Transverse colon (tissue), 4 donors: ENCODE measurements at regions not wholly inside any gene's neighbourhood (a gene's known extent, or its start where the extent isn't known, plus 50 kb on each side); places are given as distances from the start of the nearest gene placed in this dataset.

Experiments
- DNase-seq: peaks from one replicate; pipeline ENCODE4 v3.0.0-alpha.2; 2019
- H3K27ac ChIP-seq, 4 donors: fragments of 200-600 bp; sonication (generic); 2 replicates each; pipeline ENCODE4 v1.5.1; 2016 to 2018; ENCODE audit warnings: inconsistent platforms in 4 of 4
- H3K27me3 ChIP-seq: fragments of 200-600 bp; sonication (generic); 2 replicates; pipeline ENCODE4 v1.5.1; 2017; ENCODE audit warnings: inconsistent platforms
- H3K36me3 ChIP-seq, 4 donors: fragments of 200-600 bp; sonication (generic); 2 replicates each; pipeline ENCODE4 v1.5.1; 2017 to 2019; ENCODE audit warnings: inconsistent platforms in 4 of 4
- H3K4me1 ChIP-seq, 4 donors: fragments of 200-600 bp; sonication (generic); 2 replicates each; pipeline ENCODE4 v1.5.1; 2017 to 2020; ENCODE audit warnings: inconsistent platforms in 4 of 4
- H3K4me3 ChIP-seq, 4 donors: fragments of 200-600 bp; sonication (generic); 1 replicate in 1 of 4; 2 replicates in 3 of 4; pipeline versions ENCODE4 v1.5.1 to v1.6.1; 2017 to 2019; ENCODE audit warnings: inconsistent platforms in 4 of 4
- H3K9me3 ChIP-seq, 2 donors: fragments of 200-600 bp; sonication (generic); 2 replicates each; pipeline ENCODE4 v1.5.1; 2017 to 2019; ENCODE audit warnings: inconsistent platforms in 2 of 2
- CTCF ChIP-seq, 5 experiments: fragments of 200-600 bp in 3 of 5; fragments of 450-650 bp in 2 of 5; sonication (generic) in 3 of 5; IDR thresholded peaks; 1 replicate in 2 of 5; 2 replicates in 3 of 5; pipeline ENCODE4 v1.5.1; 2016 to 2017; ENCODE audit warnings: antibody characterized with exemption in 5 of 5, inconsistent platforms in 3 of 5, mild to moderate bottlenecking in 2 of 5, moderate library complexity in 1 of 5
- EP300 ChIP-seq: sonication (generic); formaldehyde crosslinking; IDR thresholded peaks from one replicate; pipeline ENCODE4 v1.6.1; 2017; ENCODE audit warnings: antibody characterized with exemption, low read depth
- POLR2A ChIP-seq: fragments of 450-650 bp; IDR thresholded peaks from one replicate; pipeline ENCODE4 v1.6.1; 2016; ENCODE audit warnings: antibody characterized with exemption, mild to moderate bottlenecking, moderate library complexity
- POLR2AphosphoS5 ChIP-seq, 3 donors: sonication (generic); formaldehyde crosslinking; IDR thresholded peaks; one replicate each; pipeline ENCODE4 v1.6.1; 2016; ENCODE audit warnings: antibody characterized with exemption in 3 of 3
- WGBS, 2 donors: methylation state at CpG; one replicate each; pipeline ENCODE4 v1.1.5; 2018; ENCODE audit warnings: low coverage in 1 of 2; 5-methylcytosine and 5-hydroxymethylcytosine counted together
- in situ Hi-C, 4 donors: fragments of 200-750 bp; cut with MboI; loops; one replicate each; pipeline versions ENCODE4 v1.15.0 to v1.15.1; 2017; ENCODE audit warnings: low sequenced_read_pairs in 3 of 4, low pct_ligation_motif_present in 1 of 4, low pct_unique_long_range_greater_than_20kb in 1 of 4
- intact Hi-C: fragments of 100-400 bp; cut with DNase I; formaldehyde crosslinking; loops from one replicate; pipeline ENCODE4 v1.15.1; 2023; ENCODE audit warnings: low total_unique reads

GRCh38 chr12:58710901-58711300, 209.4 kb downstream of the LRIG3 start:
- H3K9me3 ChIP-seq: no peaks in the 10 kb centered on the region
- intact Hi-C loops: no loop called here
- H3K4me3 ChIP-seq: no peak overlapping the region
- H3K4me1 ChIP-seq: no peaks in the 10 kb centered on the region
- no peak overlapping the region for H3K27ac ChIP-seq
- H3K27me3 ChIP-seq: no peaks in the 10 kb centered on the region
- DNase-seq: no peak
- TF ChIP-seq EP300 (no peak), POLR2A (no peak), POLR2AphosphoS5 (IDR thresholded peaks at IDR 0.05) (no peak), CTCF (IDR thresholded peaks at IDR 0.05) (no peak)
- in situ Hi-C loops: no loop called here
- H3K36me3 ChIP-seq: no peaks in the 10 kb centered on the region

GRCh38 chr12:58711974-58712373, 208.3 kb downstream of the LRIG3 start:
- in situ Hi-C loops (no loop called here), intact Hi-C loops (no loop called here)
- H3K27me3 ChIP-seq: no peaks in the 10 kb centered on the region
- no peak overlapping the region for H3K27ac ChIP-seq
- no peaks in the 10 kb centered on the region for H3K4me1 ChIP-seq
- H3K4me3 ChIP-seq: no peak overlapping the region
- no peak for DNase-seq
- 51 to 60% methylated on average over 3 to 4 of the region's 4 CpGs for WGBS, 2 donors
- H3K36me3 ChIP-seq: no peaks in the 10 kb centered on the region
- H3K9me3 ChIP-seq: no peaks in the 10 kb centered on the region
- no peak for TF ChIP-seq POLR2A

GRCh38 chr12:58712976-58713375, 207.3 kb downstream of the LRIG3 start:
- TF ChIP-seq EP300 (no peak), CTCF (IDR thresholded peaks at IDR 0.05) (no peak), POLR2A (no peak), POLR2AphosphoS5 (IDR thresholded peaks at IDR 0.05) (no peak)
- intact Hi-C loops: no loop called here
- Histone ChIP-seq H3K27ac (no peak overlapping the region), H3K36me3 (no peaks in the 10 kb centered on the region), H3K4me3 (no peak overlapping the region), H3K27me3 (no peaks in the 10 kb centered on the region), H3K4me1 (no peaks in the 10 kb centered on the region), H3K9me3 (no peaks in the 10 kb centered on the region)
- WGBS, 2 donors: 75 to 76% methylated on average over 1 of the region's 1 CpG
- in situ Hi-C loops: no loop called here
- DNase-seq: no peak

- intact Hi-C loops (no loop called here), in situ Hi-C loops (no loop called here)
- no peaks in the 10 kb centered on the region for H3K27me3 ChIP-seq
- no peaks in the 10 kb centered on the region for H3K9me3 ChIP-seq
- TF ChIP-seq POLR2AphosphoS5 (IDR thresholded peaks at IDR 0.05): no peak
- H3K27ac ChIP-seq: no peak overlapping the region
- H3K4me3 ChIP-seq: no peak overlapping the region
- no peaks in the 10 kb centered on the region for H3K4me1 ChIP-seq
- 90 to 94% methylated on average over 1 of the region's 1 CpG for WGBS, 2 donors
- no peak for DNase-seq
- H3K36me3 ChIP-seq: no peaks in the 10 kb centered on the region
Measured at GRCh38 chr12:58719161-58719560, 201.1 kb downstream of the LRIG3 start.

- no peak overlapping the region for H3K4me3 ChIP-seq
- H3K4me1 ChIP-seq: no peaks in the 10 kb centered on the region
- DNase-seq: no peak
- H3K27me3 ChIP-seq: no peaks in the 10 kb centered on the region
- intact Hi-C loops: no loop called here
- no peaks in the 10 kb centered on the region for H3K9me3 ChIP-seq
- H3K36me3 ChIP-seq: no peaks in the 10 kb centered on the region
- in situ Hi-C loops: no loop called here
- no peak overlapping the region for H3K27ac ChIP-seq
- no peak for TF ChIP-seq POLR2AphosphoS5 (IDR thresholded peaks at IDR 0.05)
- no peak for TF ChIP-seq EP300
- no peak for TF ChIP-seq CTCF (IDR thresholded peaks at IDR 0.05)
- TF ChIP-seq POLR2A: no peak
Measured at GRCh38 chr12:58720421-58720820, 199.9 kb downstream of the LRIG3 start.
